ENCODE measurements at regions not wholly inside any gene's neighbourhood (a gene's known extent, or its start where the extent isn't known, plus 50 kb on each side); places are given as distances from the start of the nearest gene placed in this dataset.

GRCh38 chr6:43868467-43868866 is 98.5 kb downstream of the VEGFA start:
- Histone ChIP-seq H3K9me2 (ENCODE audit: insufficient read depth) (no peaks in the 10 kb centered on the region), H3K4me3 (replicated peaks in 1 of 2; ENCODE audit: low read depth in 1 of 2, low read length in 2 of 2) (no peak overlapping the region), H3K4me1 (ENCODE audit: control insufficient read depth in 1 of 2, insufficient read depth in 2 of 2, low read length in 2 of 2) (no peaks in the 10 kb centered on the region), H3K9ac (ENCODE audit: low read length) (no peak overlapping the region), H3K27me3 (ENCODE audit: insufficient read depth, low read length) (0 out of 2 replicates have a peak, but pooled peaks cover under 1% of the 10 kb centered on the region), H3K27ac (ENCODE audit: low read depth, low read length) (no peak overlapping the region), H3K9me3 (ENCODE audit: control insufficient read depth in 1 of 2, insufficient read depth in 1 of 2, low read depth in 1 of 2, low read length in 2 of 2) (no peaks in the 10 kb centered on the region), H3K79me2 (ENCODE audit: insufficient read depth, low read length) (no peaks in the 10 kb centered on the region), H2AFZ (ENCODE audit: low read depth, low read length, poor library complexity, severe bottlenecking) (no peak overlapping the region), H4K20me1 (ENCODE audit: insufficient read depth) (no peaks in the 10 kb centered on the region), H3K4me2 (ENCODE audit: low read length) (no peak overlapping the region), H3K36me3 (ENCODE audit: control insufficient read depth in 1 of 2, insufficient read depth in 2 of 2, low read length in 2 of 2) (no peaks in the 10 kb centered on the region)
- RAD21 ChIA-PET (ENCODE audit: low non-redundant PET in 1 of 2, low total read pairs in 2 of 2, uncharacterized antibody in 2 of 2, unreplicated experiment in 2 of 2), result no interaction called here
- DNase-seq (ENCODE audit: low read depth, low spot score), result no peak
- no peak for ATAC-seq
- no TSS peak for BruUV-seq (replicated peaks)
- POLR2A ChIA-PET, result no interaction called here
- CTCF ChIA-PET, result no interaction called here
- no peak for TF ChIP-seq POLR2AphosphoS5 (IDR thresholded peaks at IDR 0.05; ENCODE audit: low read depth, low read length)
- TF ChIP-seq, protein P1, sequence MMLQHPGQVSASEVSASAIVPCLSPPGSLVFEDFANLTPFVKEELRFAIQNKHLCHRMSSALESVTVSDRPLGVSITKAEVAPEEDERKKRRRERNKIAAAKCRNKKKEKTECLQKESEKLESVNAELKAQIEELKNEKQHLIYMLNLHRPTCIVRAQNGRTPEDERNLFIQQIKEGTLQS (IDR thresholded peaks at IDR 0.05), result no peak
- no peak for TF ChIP-seq SIN3A (IDR thresholded peaks at IDR 0.05; ENCODE audit: low read depth)
- no peak for TF ChIP-seq EZH2 (IDR thresholded peaks at IDR 0.05)
- no peak for TF ChIP-seq YY1 (IDR thresholded peaks at IDR 0.05; ENCODE audit: extremely low read depth, insufficient replicate concordance, low read depth, low read length)
- TF ChIP-seq CEBPB (IDR thresholded peaks at IDR 0.05; ENCODE audit: low read depth), result no peak
- TF ChIP-seq ZFX (IDR thresholded peaks at IDR 0.05), result no peak
- no peak for TF ChIP-seq ELF1 (IDR thresholded peaks at IDR 0.05; ENCODE audit: borderline replicate concordance, low read depth)
- TF ChIP-seq CBX3 (IDR thresholded peaks at IDR 0.05; ENCODE audit: low read depth), result no peak
- no peak for TF ChIP-seq SRF (IDR thresholded peaks at IDR 0.05; ENCODE audit: low read depth)
- intact Hi-C loops (cut with micrococcal nuclease), result no loop called here

DNA sequence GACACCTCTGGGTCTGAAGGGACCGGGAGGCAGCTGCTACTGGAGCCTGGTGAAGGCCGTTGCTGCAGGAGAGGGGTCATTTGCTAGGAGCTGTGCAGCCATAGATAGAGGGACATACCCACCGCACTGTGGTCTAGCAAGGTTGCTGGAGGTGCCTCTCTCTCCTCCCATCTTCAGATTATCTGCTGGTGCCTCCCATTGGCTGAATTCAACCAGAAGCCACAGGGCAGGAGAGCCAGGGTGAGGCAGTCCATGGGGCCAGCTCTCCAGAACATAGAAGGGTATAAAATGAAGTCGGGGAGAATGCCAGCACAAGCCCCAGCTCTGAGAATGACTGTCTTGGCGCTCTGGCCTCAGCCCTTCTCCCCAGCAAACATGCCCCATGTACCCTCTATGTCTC is 98.0 kb downstream of the VEGFA start:
- Histone ChIP-seq H3K4me2 (ENCODE audit: low read length) (no peak overlapping the region), H3K27me3 (ENCODE audit: insufficient read depth, low read length) (peaks cover 5% of the 10 kb centered on the region; the same call in 1 of the 2 replicates), H3K79me2 (ENCODE audit: insufficient read depth, low read length) (no peaks in the 10 kb centered on the region), H3K9me3 (ENCODE audit: control insufficient read depth in 1 of 2, insufficient read depth in 1 of 2, low read depth in 1 of 2, low read length in 2 of 2) (no peaks in the 10 kb centered on the region), H2AFZ (ENCODE audit: low read depth, low read length, poor library complexity, severe bottlenecking) (no peak overlapping the region), H3K9me2 (ENCODE audit: insufficient read depth) (no peaks in the 10 kb centered on the region), H3K27ac (ENCODE audit: low read depth, low read length) (no peak overlapping the region), H3K4me3 (replicated peaks in 1 of 2; ENCODE audit: low read depth in 1 of 2, low read length in 2 of 2) (no peak overlapping the region), H3K9ac (ENCODE audit: low read length) (no peak overlapping the region), H4K20me1 (ENCODE audit: insufficient read depth) (no peaks in the 10 kb centered on the region), H3K36me3 (ENCODE audit: control insufficient read depth in 1 of 2, insufficient read depth in 2 of 2, low read length in 2 of 2) (no peaks in the 10 kb centered on the region), H3K4me1 (ENCODE audit: control insufficient read depth in 1 of 2, insufficient read depth in 2 of 2, low read length in 2 of 2) (no peaks in the 10 kb centered on the region)
- POLR2A ChIA-PET, result no interaction called here
- intact Hi-C loops (cut with micrococcal nuclease), result no loop called here
- DNase-seq (ENCODE audit: low read depth, low spot score) (no peak), ATAC-seq (no peak)
- RAD21 ChIA-PET (ENCODE audit: low non-redundant PET in 1 of 2, low total read pairs in 2 of 2, uncharacterized antibody in 2 of 2, unreplicated experiment in 2 of 2), result no interaction called here
- no TSS peak for BruUV-seq (replicated peaks)
- CTCF ChIA-PET, result no interaction called here
- TF ChIP-seq, protein P1 (IDR thresholded peaks at IDR 0.05), result no peak
- no peak for TF ChIP-seq CTCF (IDR thresholded peaks at IDR 0.05 in 2 of 3, conservative IDR thresholded peaks at IDR 0.05 in 1 of 3; ENCODE audit: borderline replicate concordance in 1 of 3, insufficient read depth in 1 of 3, low read depth in 2 of 3, low read length in 2 of 3)
- TF ChIP-seq YY1 (IDR thresholded peaks at IDR 0.05; ENCODE audit: extremely low read depth, insufficient replicate concordance, low read depth, low read length), result no peak
- TF ChIP-seq RAD21 (IDR thresholded peaks at IDR 0.05; ENCODE audit: low read depth), result no peak
- TF ChIP-seq FOSL1 (IDR thresholded peaks at IDR 0.05; ENCODE audit: low read depth), result no peak
- no peak for TF ChIP-seq ZBTB33 (IDR thresholded peaks at IDR 0.05; ENCODE audit: extremely low read depth, insufficient replicate concordance, low read length)

Measured in HCT116 (cell line).